Stomach smooth muscle (tissue), 2 donors: ENCODE measurements at regions not wholly inside any gene's neighbourhood (a gene's known extent, or its start where the extent isn't known, plus 50 kb on each side); places are given as distances from the start of the nearest gene placed in this dataset.

Source experiments
- H3K27ac ChIP-seq: one replicate; pipeline ENCODE4 v1.7.0; 2013; ENCODE audit warnings: mild to moderate bottlenecking, low read length, inconsistent platforms
- H3K27me3 ChIP-seq, 2 donors: one replicate each; pipeline ENCODE4 v1.7.0; 2013; ENCODE audit warnings: low read length in 2 of 2; ENCODE audit not compliant: insufficient read depth in 2 of 2, control insufficient read depth in 1 of 2
- H3K36me3 ChIP-seq, 2 donors: one replicate each; pipeline ENCODE4 v1.7.0; 2013; ENCODE audit warnings: low read length in 2 of 2; ENCODE audit not compliant: control insufficient read depth in 2 of 2, insufficient read depth in 2 of 2
- H3K4me1 ChIP-seq: one replicate; pipeline ENCODE4 v1.7.0; 2013; ENCODE audit warnings: low read length; ENCODE audit not compliant: control insufficient read depth, insufficient read depth
- H3K4me3 ChIP-seq, 2 donors: one replicate each; pipeline ENCODE4 v1.7.0; 2013; ENCODE audit warnings: low read length in 2 of 2
- H3K9ac ChIP-seq, 2 donors: one replicate each; pipeline ENCODE4 v1.7.0; 2013; ENCODE audit warnings: low read length in 2 of 2, mild to moderate bottlenecking in 1 of 2
- H3K9me3 ChIP-seq, 2 donors: one replicate each; pipeline ENCODE4 v1.7.0; 2013; ENCODE audit warnings: low read length in 2 of 2; ENCODE audit not compliant: control insufficient read depth in 2 of 2
- donor health status: healthy.
- donor health status: Pancreatic carcinoma.

- Histone ChIP-seq H3K36me3 (no peaks in the 10 kb centered on the region), H3K27ac (no peak overlapping the region), H3K4me3 (no peak overlapping the region), H3K4me1 (no peaks in the 10 kb centered on the region), H3K9ac (no peak overlapping the region), H3K27me3 (no peaks in the 10 kb centered on the region), H3K9me3 (peaks cover 0 to under 1% of the 10 kb centered on the region in 2 donors)
Measured at GRCh38 chr5:56746553-56747339, 68.6 kb upstream of the MAP3K1 start.

DNA sequence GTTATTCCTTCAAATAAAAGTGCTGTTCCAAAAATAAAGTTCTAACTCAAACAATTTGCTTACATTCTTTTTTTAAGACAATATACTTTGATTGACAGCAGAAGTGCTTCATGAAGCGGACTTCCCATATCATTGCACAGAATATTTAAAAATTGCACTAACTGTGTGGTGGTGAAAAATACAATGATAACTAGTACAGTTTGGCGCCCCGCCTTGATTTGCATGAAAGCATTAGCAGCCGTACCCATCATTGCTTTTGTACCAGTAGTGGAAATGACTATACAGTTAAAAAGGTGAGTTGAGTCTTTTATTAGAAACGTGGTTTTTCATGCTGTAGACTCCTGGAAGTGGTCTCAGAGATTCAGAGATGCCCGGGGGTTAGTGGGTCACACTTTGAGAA, 69.5 kb upstream of the MAP3K1 start:
- Histone ChIP-seq H3K36me3 (no peaks in the 10 kb centered on the region), H3K27ac (no peak overlapping the region), H3K27me3 (no peaks in the 10 kb centered on the region), H3K9ac (no peak overlapping the region), H3K4me1 (no peaks in the 10 kb centered on the region), H3K9me3 (no peaks in the 10 kb centered on the region), H3K4me3 (no peak overlapping the region)

DNA sequence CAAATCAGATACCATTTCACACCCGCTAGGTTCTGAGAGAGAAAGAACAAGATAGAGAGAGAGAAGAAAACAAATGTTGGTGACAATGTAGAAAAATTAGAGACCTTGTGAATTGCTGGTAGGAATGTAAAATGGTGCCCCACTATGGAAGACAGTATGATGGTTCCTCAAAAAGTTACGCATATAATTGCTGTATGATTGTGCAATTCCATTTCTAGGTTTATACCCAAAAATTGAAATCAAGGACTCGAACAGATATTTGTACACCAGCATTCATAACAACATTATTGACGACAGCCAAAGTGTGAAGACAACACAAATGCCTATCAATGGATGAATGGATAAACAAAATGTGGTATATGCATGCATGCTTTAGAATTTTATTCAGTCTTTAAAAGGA, 74.5 kb upstream of the MAP3K1 start:
- H3K27ac ChIP-seq, result no peak overlapping the region
- no peaks in the 10 kb centered on the region for H3K9me3 ChIP-seq
- H3K36me3 ChIP-seq, result no peaks in the 10 kb centered on the region
- no peaks in the 10 kb centered on the region for H3K27me3 ChIP-seq
- H3K9ac ChIP-seq, result no peak overlapping the region
- H3K4me3 ChIP-seq, result no peak overlapping the region
- no peaks in the 10 kb centered on the region for H3K4me1 ChIP-seq

DNA sequence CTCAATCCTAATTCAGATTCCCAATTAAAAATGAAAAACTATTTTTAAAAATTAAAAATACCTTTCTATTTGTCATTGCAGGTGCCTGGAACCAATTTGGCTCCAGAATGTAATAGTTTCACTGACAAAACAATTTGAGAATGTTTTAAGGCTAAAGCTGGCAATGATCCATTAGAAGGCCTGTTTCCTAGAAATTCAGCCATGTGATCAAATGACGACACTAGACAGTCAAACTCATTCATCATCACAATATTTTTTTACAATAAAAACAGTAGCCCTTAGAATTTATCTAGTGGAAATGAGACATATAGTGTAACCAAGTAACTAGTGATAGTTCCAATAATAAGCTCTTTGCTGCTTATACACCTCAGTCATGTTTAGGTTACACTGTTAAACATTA, 75.4 kb upstream of the MAP3K1 start:
- Histone ChIP-seq H3K4me3 (no peak overlapping the region), H3K27me3 (no peaks in the 10 kb centered on the region), H3K9ac (no peak overlapping the region), H3K36me3 (no peaks in the 10 kb centered on the region), H3K27ac (no peak overlapping the region), H3K4me1 (no peaks in the 10 kb centered on the region), H3K9me3 (no peaks in the 10 kb centered on the region)

GRCh38 chr5:56737951-56738606, 77.3 kb upstream of the MAP3K1 start:
- Histone ChIP-seq H3K9me3 (no peaks in the 10 kb centered on the region), H3K27me3 (no peaks in the 10 kb centered on the region), H3K36me3 (no peaks in the 10 kb centered on the region), H3K27ac (no peak overlapping the region), H3K4me3 (no peak overlapping the region), H3K9ac (no peak overlapping the region), H3K4me1 (no peaks in the 10 kb centered on the region)

DNA sequence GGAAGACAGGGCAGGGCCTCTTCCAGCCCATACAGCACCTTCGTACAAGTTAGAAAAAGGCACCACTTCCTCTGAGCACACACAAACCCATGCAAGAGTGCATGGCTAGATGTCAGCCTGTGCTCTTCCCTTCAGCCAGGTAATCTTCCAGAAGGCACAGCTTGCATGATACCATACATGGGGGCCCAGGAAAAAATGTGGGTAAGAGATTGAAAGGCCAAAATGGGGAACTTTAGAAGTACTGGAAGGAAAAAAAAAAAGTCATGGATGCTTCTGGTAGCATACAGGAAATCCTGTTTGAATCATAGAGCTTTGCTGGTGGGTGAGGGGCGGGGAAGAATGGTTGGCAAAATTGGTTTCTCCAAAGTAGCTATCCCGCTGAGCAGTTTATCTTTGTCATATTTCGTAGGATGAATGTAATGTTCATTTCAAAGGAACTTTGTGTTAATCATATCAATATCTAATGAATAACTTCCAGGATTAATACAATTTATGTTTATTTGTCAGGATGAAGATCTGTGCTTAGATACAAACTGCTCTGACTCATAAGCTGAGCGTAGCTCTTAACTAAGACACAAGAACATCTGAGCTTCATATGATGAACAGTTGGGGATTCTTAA, 78.2 kb upstream of the MAP3K1 start:
- H3K4me3 ChIP-seq, result no peak overlapping the region
- no peak overlapping the region for H3K27ac ChIP-seq
- no peaks in the 10 kb centered on the region for H3K36me3 ChIP-seq
- H3K9me3 ChIP-seq, result no peaks in the 10 kb centered on the region
- no peaks in the 10 kb centered on the region for H3K4me1 ChIP-seq
- H3K27me3 ChIP-seq, result no peaks in the 10 kb centered on the region
- H3K9ac ChIP-seq, result no peak overlapping the region

GRCh38 chr5:56735849-56736641, 79.3 kb upstream of the MAP3K1 start:
- Histone ChIP-seq H3K4me1 (no peaks in the 10 kb centered on the region), H3K4me3 (no peak overlapping the region), H3K9ac (no peak overlapping the region), H3K27me3 (no peaks in the 10 kb centered on the region), H3K36me3 (no peaks in the 10 kb centered on the region), H3K9me3 (no peaks in the 10 kb centered on the region), H3K27ac (no peak overlapping the region)

GRCh38 chr5:56734091-56734694, 81.2 kb upstream of the MAP3K1 start:
- no peaks in the 10 kb centered on the region for H3K36me3 ChIP-seq
- no peaks in the 10 kb centered on the region for H3K4me1 ChIP-seq
- H3K27ac ChIP-seq, result no peak overlapping the region
- no peak overlapping the region for H3K4me3 ChIP-seq
- no peak overlapping the region for H3K9ac ChIP-seq
- no peaks in the 10 kb centered on the region for H3K27me3 ChIP-seq
- no peaks in the 10 kb centered on the region for H3K9me3 ChIP-seq

GRCh38 chr5:56733580-56733979, 81.8 kb upstream of the MAP3K1 start:
- Histone ChIP-seq H3K9me3 (no peaks in the 10 kb centered on the region), H3K36me3 (no peaks in the 10 kb centered on the region), H3K4me1 (no peaks in the 10 kb centered on the region), H3K9ac (no peak overlapping the region), H3K27ac (no peak overlapping the region), H3K4me3 (no peak overlapping the region), H3K27me3 (no peaks in the 10 kb centered on the region)

DNA sequence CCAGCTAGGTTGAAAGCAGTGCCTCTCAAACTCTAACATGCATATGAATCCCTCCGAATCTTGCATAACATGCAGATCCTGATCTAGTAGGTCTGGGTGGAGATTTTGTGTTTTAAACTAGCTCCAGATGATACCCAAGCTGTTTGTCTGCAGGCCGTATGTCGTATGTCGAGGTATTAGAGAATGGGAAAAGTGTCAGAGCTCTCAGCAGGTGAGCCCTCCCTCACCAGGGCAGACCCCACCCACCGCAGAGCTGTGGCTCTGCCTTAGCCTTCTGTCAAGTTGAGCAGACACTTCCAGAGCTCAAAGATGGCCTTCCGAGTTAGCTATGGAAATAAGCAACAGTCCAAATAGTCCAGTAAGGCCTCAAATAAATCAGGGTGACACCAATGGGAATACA, 83.2 kb upstream of the MAP3K1 start:
- H3K27ac ChIP-seq, result no peak overlapping the region
- H3K27me3 ChIP-seq, result no peaks in the 10 kb centered on the region
- no peak overlapping the region for H3K4me3 ChIP-seq
- no peaks in the 10 kb centered on the region for H3K9me3 ChIP-seq
- H3K9ac ChIP-seq, result no peak overlapping the region
- no peaks in the 10 kb centered on the region for H3K36me3 ChIP-seq
- H3K4me1 ChIP-seq, result no peaks in the 10 kb centered on the region
